ENCODE measurements at regions not wholly inside any gene's neighbourhood (a gene's known extent, or its start where the extent isn't known, plus 50 kb on each side); places are given as distances from the start of the nearest gene placed in this dataset.

- no peaks in the 10 kb centered on the region for H3K4me1 ChIP-seq (ENCODE audit: insufficient read depth)
- no peak for DNase-seq
- WGBS, 3 donors = 31 to 50% (median 41%) methylated on average over 3 of the region's 3 CpGs
- no peaks in the 10 kb centered on the region for H3K27me3 ChIP-seq
- no peaks in the 10 kb centered on the region for H3K9me3 ChIP-seq
- intact Hi-C loops (cut with DNase I) = no loop called here
- no peak overlapping the region for H3K27ac ChIP-seq
- TF ChIP-seq CTCF (IDR thresholded peaks at IDR 0.05) = no peak
- TF ChIP-seq POLR2A (IDR thresholded peaks at IDR 0.05) = no peak
- TF ChIP-seq EP300 (IDR thresholded peaks at IDR 0.05) = no peak
- no peaks in the 10 kb centered on the region for H3K36me3 ChIP-seq
- H3K4me3 ChIP-seq = no peak overlapping the region
Measured at GRCh38 chr3:96266395-96267190, 547.8 kb upstream of the EPHA6 start.

- intact Hi-C loops (cut with DNase I) = no loop called here
- no peak for DNase-seq
- TF ChIP-seq CTCF (IDR thresholded peaks at IDR 0.05) (no peak), POLR2A (IDR thresholded peaks at IDR 0.05) (no peak), EP300 (IDR thresholded peaks at IDR 0.05) (no peak)
- Histone ChIP-seq H3K27me3 (no peaks in the 10 kb centered on the region), H3K4me3 (no peak overlapping the region), H3K4me1 (ENCODE audit: insufficient read depth) (no peaks in the 10 kb centered on the region), H3K9me3 (no peaks in the 10 kb centered on the region), H3K36me3 (no peaks in the 10 kb centered on the region), H3K27ac (no peak overlapping the region)
- WGBS, 3 donors = 85 to 89% (median 86%) methylated on average over 3 of the region's 3 CpGs
Measured at GRCh38 chr3:96267577-96267976, 546.8 kb upstream of the EPHA6 start.

- Histone ChIP-seq H3K27ac (no peak overlapping the region), H3K27me3 (no peaks in the 10 kb centered on the region)
Measured at GRCh38 chr3:96294143-96294542, 520.3 kb upstream of the EPHA6 start.

GRCh38 chr3:96300743-96301142 is 513.7 kb upstream of the EPHA6 start:
- Histone ChIP-seq H3K4me1 (ENCODE audit: insufficient read depth) (no peaks in the 10 kb centered on the region), H3K27me3 (no peaks in the 10 kb centered on the region), H3K4me3 (no peak overlapping the region), H3K9me3 (no peaks in the 10 kb centered on the region), H3K27ac (no peak overlapping the region), H3K36me3 (no peaks in the 10 kb centered on the region)
- WGBS, 3 donors = 84 to 95% (median 85%) methylated on average over 4 of the region's 4 CpGs
- DNase-seq = no peak
- intact Hi-C loops (cut with DNase I) = no loop called here
- no peak for TF ChIP-seq CTCF (IDR thresholded peaks at IDR 0.05)
- TF ChIP-seq POLR2A (IDR thresholded peaks at IDR 0.05) = no peak
- TF ChIP-seq EP300 (IDR thresholded peaks at IDR 0.05) = no peak

More at GRCh38 chr3:96294143-96294542, 520.3 kb upstream of the EPHA6 start:
- intact Hi-C loops (cut with DNase I) = no loop called here
- TF ChIP-seq EP300 (IDR thresholded peaks at IDR 0.05) = no peak
- TF ChIP-seq CTCF (IDR thresholded peaks at IDR 0.05) = no peak
- TF ChIP-seq POLR2A (IDR thresholded peaks at IDR 0.05) = no peak
- DNase-seq = no peak
- 95 to 97% (median 97%) methylated on average over 4 of the region's 4 CpGs for WGBS, 3 donors
- Histone ChIP-seq H3K9me3 (no peaks in the 10 kb centered on the region), H3K4me1 (ENCODE audit: insufficient read depth) (no peaks in the 10 kb centered on the region), H3K4me3 (no peak overlapping the region), H3K36me3 (no peaks in the 10 kb centered on the region)
